Glutamatergic neuron (in vitro differentiated cells): ENCODE measurements at regions not wholly inside any gene's neighbourhood (a gene's known extent, or its start where the extent isn't known, plus 50 kb on each side); places are given as distances from the start of the nearest gene placed in this dataset.

Experiments
- DNase-seq: peaks from one replicate; pipeline ENCODE4 v3.0.0; 2022
- H3K27ac Mint-ChIP-seq: one replicate; pipeline ENCODE4 v1.8.0; 2020; ENCODE audit warnings: mild to moderate bottlenecking, mixed read lengths, inconsistent platforms; ENCODE audit not compliant: unreplicated experiment
- H3K27me3 Mint-ChIP-seq: one replicate; pipeline ENCODE4 v1.8.0; 2020; ENCODE audit warnings: mild to moderate bottlenecking, moderate library complexity, mixed read lengths, inconsistent platforms; ENCODE audit not compliant: unreplicated experiment
- H3K36me3 Mint-ChIP-seq: one replicate; pipeline ENCODE4 v1.8.0; 2020; ENCODE audit warnings: mild to moderate bottlenecking, mixed read lengths, inconsistent platforms; ENCODE audit not compliant: unreplicated experiment
- H3K4me1 Mint-ChIP-seq: one replicate; pipeline ENCODE4 v1.8.0; 2020; ENCODE audit warnings: mild to moderate bottlenecking, low read depth, mixed read lengths, inconsistent platforms; ENCODE audit not compliant: unreplicated experiment
- H3K4me3 Mint-ChIP-seq: one replicate; pipeline ENCODE4 v1.8.0; 2020; ENCODE audit warnings: mild to moderate bottlenecking, mixed read lengths, inconsistent platforms; ENCODE audit not compliant: unreplicated experiment
- H3K9me3 Mint-ChIP-seq: one replicate; pipeline ENCODE4 v1.8.0; 2020; ENCODE audit warnings: mild to moderate bottlenecking, moderate library complexity, mixed read lengths, inconsistent platforms; ENCODE audit not compliant: unreplicated experiment
- CTCF ChIP-seq: fragments of 200-600 bp; sonication (generic); IDR thresholded peaks from one replicate; pipeline ENCODE4 v1.5.0; 2021; ENCODE audit not compliant: partially characterized antibody, unreplicated experiment

DNA sequence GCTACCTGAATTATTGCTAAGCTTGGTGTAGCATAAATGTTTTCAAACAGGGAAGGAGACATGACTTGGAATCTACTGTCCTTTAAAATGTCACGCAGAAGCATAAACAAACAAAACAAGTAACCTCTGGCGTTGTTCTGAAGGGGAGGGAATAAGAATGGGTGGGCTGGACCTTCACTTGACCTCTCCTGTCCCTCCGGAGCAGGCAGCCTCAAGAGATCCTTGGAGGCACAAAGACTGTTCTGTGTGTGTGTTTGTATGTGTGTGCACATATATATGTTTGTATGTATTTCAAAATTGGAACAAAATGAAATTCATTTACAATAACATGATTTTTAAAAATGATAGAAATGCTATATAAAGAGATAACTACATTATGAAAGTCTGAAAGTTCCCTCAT lies 91.3 kb upstream of the DCLK2 start:
- TF ChIP-seq CTCF: no peak
- DNase-seq: no peak
- Mint-ChIP-seq H3K4me1 (peaks cover 13% of the 10 kb centered on the region), H3K36me3 (no peaks in the 10 kb centered on the region), H3K27ac (no peak overlapping the region), H3K27me3 (peaks cover 2% of the 10 kb centered on the region), H3K9me3 (no peaks in the 10 kb centered on the region), H3K4me3 (no peak overlapping the region)

- H3K9me3 Mint-ChIP-seq: no peaks in the 10 kb centered on the region
- no peak for TF ChIP-seq CTCF
- DNase-seq: no peak
- peaks cover 13% of the 10 kb centered on the region for H3K4me1 Mint-ChIP-seq
- H3K27ac Mint-ChIP-seq: no peak overlapping the region
- H3K27me3 Mint-ChIP-seq: no peaks in the 10 kb centered on the region
- no peaks in the 10 kb centered on the region for H3K36me3 Mint-ChIP-seq
- no peak overlapping the region for H3K4me3 Mint-ChIP-seq
Measured at GRCh38 chr4:149987330-149988086, 90.7 kb upstream of the DCLK2 start.

- H3K4me3 Mint-ChIP-seq: no peak overlapping the region
- H3K27me3 Mint-ChIP-seq: no peaks in the 10 kb centered on the region
- H3K36me3 Mint-ChIP-seq: no peaks in the 10 kb centered on the region
- TF ChIP-seq CTCF: no peak
- no peak for DNase-seq
- H3K9me3 Mint-ChIP-seq: no peaks in the 10 kb centered on the region
- H3K27ac Mint-ChIP-seq: no peak overlapping the region
- H3K4me1 Mint-ChIP-seq: peaks cover 13% of the 10 kb centered on the region
Measured at GRCh38 chr4:149988087-149988410, 90.2 kb upstream of the DCLK2 start.

DNA sequence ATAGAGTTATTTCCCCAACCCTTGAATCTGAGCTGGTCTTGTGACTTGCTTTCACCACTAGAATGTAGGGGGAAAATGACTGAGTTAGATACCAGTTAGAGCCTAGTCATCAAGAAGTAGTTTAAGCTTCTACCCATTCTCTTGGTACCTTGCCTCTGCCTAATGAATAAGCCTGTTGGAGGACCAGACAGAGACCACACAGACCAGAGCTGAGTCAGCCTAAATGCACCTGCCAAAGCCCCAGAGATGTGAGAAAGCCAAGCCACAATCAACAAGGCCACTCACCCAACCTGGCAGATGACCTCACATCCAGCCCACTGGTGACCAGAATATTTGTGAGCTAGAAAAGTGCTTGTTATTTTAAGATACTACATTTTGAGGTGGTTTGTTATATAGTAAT lies 85.2 kb upstream of the DCLK2 start:
- H3K4me1 Mint-ChIP-seq: no peaks in the 10 kb centered on the region

More for the DNA sequence above, 85.2 kb upstream of the DCLK2 start:
- no peak overlapping the region for H3K27ac Mint-ChIP-seq
- H3K9me3 Mint-ChIP-seq: no peaks in the 10 kb centered on the region
- no peaks in the 10 kb centered on the region for H3K27me3 Mint-ChIP-seq
- no peaks in the 10 kb centered on the region for H3K36me3 Mint-ChIP-seq
- H3K4me3 Mint-ChIP-seq: no peak overlapping the region
- DNase-seq: no peak
- no peak for TF ChIP-seq CTCF
